GM10266 (cell line): ENCODE measurements at regions not wholly inside any gene's neighbourhood (a gene's known extent, or its start where the extent isn't known, plus 50 kb on each side); places are given as distances from the start of the nearest gene placed in this dataset.

ENCODE experiments used
- DNase-seq: peaks from one replicate; pipeline ENCODE4 v3.0.0; 2012; ENCODE audit errors: extremely low spot score
- TF ChIP-seq, protein P1 (sequence below): IDR thresholded peaks from 2 replicates; pipeline ENCODE4 v1.5.1; 2012; ENCODE audit warnings: mild to moderate bottlenecking, low read depth; ENCODE audit not compliant: control insufficient read depth, insufficient read depth; ENCODE audit errors: missing control alignments

DNA sequence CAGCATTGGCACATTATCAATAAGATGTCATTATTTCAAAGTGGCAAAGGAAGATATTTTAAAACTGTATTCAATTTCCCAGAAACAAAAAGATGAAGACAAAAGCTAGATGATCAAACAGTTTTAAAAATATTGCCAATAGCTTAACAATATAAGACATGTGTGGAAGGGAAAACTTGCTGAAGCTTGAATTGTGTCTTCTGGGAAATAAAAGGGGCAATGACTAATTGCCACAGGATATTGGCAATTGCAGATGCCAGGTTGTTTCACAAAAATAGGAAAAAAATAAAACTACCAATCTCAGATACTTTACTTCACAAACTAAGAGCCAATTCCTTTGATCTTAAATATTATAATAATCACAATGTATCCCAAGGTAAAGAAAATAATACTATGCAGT is 679.8 kb upstream of the ADAMTS5 start:
- DNase-seq, result no peak

DNA sequence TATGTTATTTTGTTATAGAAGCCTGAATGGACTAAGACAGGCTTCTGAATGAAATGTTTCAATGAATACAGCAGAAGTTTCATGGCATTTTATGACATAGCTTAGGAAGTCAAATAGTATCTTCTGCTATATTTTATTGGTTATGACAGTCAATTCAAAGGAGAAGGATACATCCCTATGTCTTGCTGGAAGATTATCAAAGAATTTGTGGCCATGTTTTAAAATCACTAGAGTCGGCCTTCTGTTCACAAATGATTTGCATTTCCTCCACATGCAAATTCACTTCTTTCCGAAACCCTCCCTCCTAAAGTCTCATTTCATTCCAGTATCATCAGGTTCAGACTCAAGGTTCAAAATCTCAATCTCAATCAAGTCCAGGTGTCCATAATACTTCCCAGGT is 679.2 kb upstream of the ADAMTS5 start:
- DNase-seq, result no peak
- TF ChIP-seq, protein P1, sequence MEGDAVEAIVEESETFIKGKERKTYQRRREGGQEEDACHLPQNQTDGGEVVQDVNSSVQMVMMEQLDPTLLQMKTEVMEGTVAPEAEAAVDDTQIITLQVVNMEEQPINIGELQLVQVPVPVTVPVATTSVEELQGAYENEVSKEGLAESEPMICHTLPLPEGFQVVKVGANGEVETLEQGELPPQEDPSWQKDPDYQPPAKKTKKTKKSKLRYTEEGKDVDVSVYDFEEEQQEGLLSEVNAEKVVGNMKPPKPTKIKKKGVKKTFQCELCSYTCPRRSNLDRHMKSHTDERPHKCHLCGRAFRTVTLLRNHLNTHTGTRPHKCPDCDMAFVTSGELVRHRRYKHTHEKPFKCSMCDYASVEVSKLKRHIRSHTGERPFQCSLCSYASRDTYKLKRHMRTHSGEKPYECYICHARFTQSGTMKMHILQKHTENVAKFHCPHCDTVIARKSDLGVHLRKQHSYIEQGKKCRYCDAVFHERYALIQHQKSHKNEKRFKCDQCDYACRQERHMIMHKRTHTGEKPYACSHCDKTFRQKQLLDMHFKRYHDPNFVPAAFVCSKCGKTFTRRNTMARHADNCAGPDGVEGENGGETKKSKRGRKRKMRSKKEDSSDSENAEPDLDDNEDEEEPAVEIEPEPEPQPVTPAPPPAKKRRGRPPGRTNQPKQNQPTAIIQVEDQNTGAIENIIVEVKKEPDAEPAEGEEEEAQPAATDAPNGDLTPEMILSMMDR, result no peak

More for the DNA sequence above, 679.8 kb upstream of the ADAMTS5 start:
- TF ChIP-seq, protein P1, result no peak

DNA sequence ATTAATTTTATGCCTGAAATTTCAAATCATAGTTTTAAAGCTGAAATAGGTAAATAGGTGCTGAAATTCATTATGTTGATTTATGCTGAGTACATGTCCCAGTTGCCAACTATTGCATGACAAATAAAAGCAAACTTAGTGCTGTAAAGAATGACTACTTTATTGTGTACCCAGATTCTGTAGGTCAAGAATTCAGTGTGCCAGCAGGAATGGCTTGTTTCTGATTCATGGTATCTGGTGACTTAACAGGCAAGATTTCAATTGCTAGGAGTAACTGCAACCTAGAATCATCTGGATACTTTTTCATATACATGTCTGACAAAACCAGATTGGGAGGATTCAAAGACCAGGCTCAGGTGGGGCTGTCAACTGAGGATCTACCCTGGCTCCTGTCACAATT is 678.4 kb upstream of the ADAMTS5 start:
- no peak for DNase-seq
- TF ChIP-seq, protein P1, result no peak

DNA sequence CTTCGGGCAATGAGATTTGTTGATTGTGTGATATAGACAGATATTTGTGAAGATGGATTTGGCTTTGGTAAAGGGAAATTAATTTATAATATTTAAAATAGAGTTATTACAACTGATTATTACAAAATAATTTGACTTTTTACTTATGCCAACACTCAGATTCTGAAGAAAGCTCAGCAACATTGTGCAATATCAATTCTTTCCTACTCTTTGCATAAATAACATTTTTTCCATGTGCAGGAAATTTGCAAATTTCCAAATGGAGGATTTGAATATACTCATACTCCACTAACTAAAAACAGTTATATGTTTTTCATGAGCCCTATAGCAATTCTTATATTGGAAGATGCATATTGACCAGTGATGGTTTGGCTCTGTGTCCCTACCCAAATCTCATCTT is 676.4 kb upstream of the ADAMTS5 start:
- TF ChIP-seq, protein P1, result no peak
- DNase-seq, result no peak

DNA sequence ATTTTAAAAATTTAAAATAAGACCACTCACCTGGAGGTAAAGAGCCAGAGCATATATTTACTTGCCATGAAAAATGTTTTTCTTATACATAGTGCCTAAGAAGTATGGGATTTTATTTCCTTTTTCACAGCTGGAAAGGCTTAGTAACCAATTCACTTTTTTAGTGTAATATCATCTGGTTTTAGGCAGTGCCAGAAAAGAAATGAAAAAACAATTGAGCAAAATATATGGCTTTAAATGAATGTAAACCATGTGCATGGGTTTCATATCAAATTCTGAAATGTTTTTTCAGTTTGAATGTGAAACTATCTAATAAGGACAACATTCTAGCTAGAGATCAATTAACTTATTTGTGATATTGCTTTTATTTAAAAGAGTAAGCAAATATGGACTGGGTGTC is 672.4 kb upstream of the ADAMTS5 start:
- TF ChIP-seq, protein P1, result no peak
- no peak for DNase-seq

DNA sequence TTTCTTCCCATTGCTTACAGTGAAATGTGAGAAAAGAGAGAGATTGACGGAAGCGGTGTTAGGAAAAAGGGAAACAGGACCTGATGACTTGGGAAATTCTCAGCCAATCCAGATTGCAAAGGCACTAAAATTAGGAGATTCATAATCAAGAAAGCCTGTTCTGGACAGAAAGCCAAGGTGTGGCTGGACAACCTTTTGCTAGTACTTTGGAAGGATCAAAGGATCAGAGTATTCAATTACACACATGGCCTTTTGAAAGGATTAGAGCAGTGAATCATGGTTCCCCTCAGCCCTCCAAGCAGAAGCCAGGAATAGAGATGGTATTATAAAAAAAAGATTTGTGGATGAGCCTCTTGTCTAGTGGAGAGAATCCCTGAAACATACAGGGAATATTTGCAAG is 669.8 kb upstream of the ADAMTS5 start:
- DNase-seq, result no peak
- TF ChIP-seq, protein P1, result no peak

DNA sequence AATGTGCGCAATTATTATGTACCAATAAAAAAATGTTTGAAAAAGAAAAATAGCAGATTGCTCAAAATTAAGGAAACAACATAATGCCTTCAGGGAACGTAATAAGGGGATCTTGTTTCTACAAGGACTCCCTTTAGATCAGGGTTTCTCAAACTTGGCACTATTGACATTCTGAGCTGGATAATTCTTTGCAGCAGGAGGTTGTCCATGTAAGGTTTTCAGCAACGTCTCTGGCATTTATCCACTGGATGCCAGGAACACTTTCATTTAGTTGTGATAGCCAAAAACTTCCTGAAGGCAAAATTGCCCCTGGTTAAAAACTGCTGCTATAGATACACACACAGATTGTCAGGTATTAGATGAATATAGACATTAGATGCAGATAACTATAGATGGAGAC is 666.7 kb upstream of the ADAMTS5 start:
- TF ChIP-seq, protein P1, result no peak
- no peak for DNase-seq
